ENCODE measurements at regions not wholly inside any gene's neighbourhood (a gene's known extent, or its start where the extent isn't known, plus 50 kb on each side); places are given as distances from the start of the nearest gene placed in this dataset.

- intact Hi-C loops (cut with micrococcal nuclease; ENCODE audit: unreplicated experiment) (no loop called here), in situ Hi-C loops (cut with HindIII; ENCODE audit: extremely low pct_ligation_motif_present, low pct_unique_long_range_greater_than_20kb) (no loop called here)
- 20% methylated on average over 4 of the region's 4 CpGs for WGBS (ENCODE audit: low lambda C conversion rate)
- Histone ChIP-seq H3K27ac (ENCODE audit: extremely low read length, insufficient read depth, low read length) (no peak overlapping the region), H3K79me2 (ENCODE audit: insufficient read depth, low read length) (no peaks in the 10 kb centered on the region), H3K4me1 (ENCODE audit: insufficient read depth, low read length) (no peaks in the 10 kb centered on the region), H3K9ac (ENCODE audit: insufficient read depth, low read depth, low read length) (no peak overlapping the region), H3K4me2 (ENCODE audit: low read depth, low read length) (no peak overlapping the region), H3K9me3 (ENCODE audit: low read length) (no peaks in the 10 kb centered on the region), H4K20me1 (ENCODE audit: insufficient read depth, low read length) (no peaks in the 10 kb centered on the region), H3K27me3 (ENCODE audit: control insufficient read depth in 1 of 2, insufficient read depth in 2 of 2, low read length in 2 of 2) (no peaks in the 10 kb centered on the region), H3K36me3 (replicated peaks in 1 of 2; ENCODE audit: control insufficient read depth in 1 of 2, insufficient read depth in 2 of 2, low read length in 2 of 2) (no peaks in the 10 kb centered on the region), H3K4me3 (replicated peaks in 1 of 3; ENCODE audit: insufficient read depth in 1 of 3, low read depth in 2 of 3, low read length in 3 of 3) (no peak overlapping the region), H2AFZ (ENCODE audit: low read length) (no peak overlapping the region)
- ChIA-PET CTCF (ENCODE audit: low intra/inter-chr PET ratio, low total read pairs) (no interaction called here), POLR2A (no interaction called here)
- ATAC-seq: no peak
- BruUV-seq (replicated peaks): no TSS peak
- no peak for FAIRE-seq
- TF ChIP-seq DMTF1 (CRISPR knock-in tag; IDR thresholded peaks at IDR 0.05) (no peak), RELA (CRISPR knock-in tag; IDR thresholded peaks at IDR 0.05) (no peak), BCL6 (CRISPR knock-in tag; IDR thresholded peaks at IDR 0.05) (no peak), TERF1 (CRISPR knock-in tag; IDR thresholded peaks at IDR 0.05) (no peak), ZNF775 (CRISPR knock-in tag; IDR thresholded peaks at IDR 0.05; ENCODE audit: borderline replicate concordance) (no peak), SNAPC2 (CRISPR knock-in tag; IDR thresholded peaks at IDR 0.05) (no peak), PHF5A (CRISPR knock-in tag; IDR thresholded peaks at IDR 0.05; ENCODE audit: low read depth, unreplicated experiment) (no peak), KDM2A (CRISPR knock-in tag; IDR thresholded peaks at IDR 0.05; ENCODE audit: borderline replicate concordance, low read depth) (no peak), HOXA9 (CRISPR knock-in tag; IDR thresholded peaks at IDR 0.05; ENCODE audit: borderline replicate concordance) (no peak), ZNF768 (CRISPR knock-in tag; IDR thresholded peaks at IDR 0.05) (no peak), ZNF557 (CRISPR knock-in tag; IDR thresholded peaks at IDR 0.05) (no peak), FOXP1 (IDR thresholded peaks at IDR 0.05) (no peak), FOXP1 (CRISPR knock-in tag; IDR thresholded peaks at IDR 0.05) (no peak), HOXD1 (CRISPR knock-in tag; IDR thresholded peaks at IDR 0.05) (no peak), KDM6A (CRISPR knock-in tag; IDR thresholded peaks at IDR 0.05; ENCODE audit: low read depth) (no peak)
- DNase-seq (ENCODE audit: low spot score): no peak
Observed at GRCh38 chr10:64175271-64175962, 654.2 kb downstream of the REEP3 start.

Data from HepG2 (cell line).